GM10266 (cell line): ENCODE measurements at regions not wholly inside any gene's neighbourhood (a gene's known extent, or its start where the extent isn't known, plus 50 kb on each side); places are given as distances from the start of the nearest gene placed in this dataset.

Experiments
- DNase-seq: peaks from one replicate; pipeline ENCODE4 v3.0.0; 2012; ENCODE audit errors: extremely low spot score
- CTCF ChIP-seq: IDR thresholded peaks from 2 replicates; pipeline ENCODE4 v1.5.1; 2012; ENCODE audit warnings: mild to moderate bottlenecking, low read depth; ENCODE audit not compliant: control insufficient read depth, insufficient read depth; ENCODE audit errors: missing control alignments

GRCh38 chr5:8209500-8209899 is 340.6 kb downstream of the MTRR start:
- DNase-seq: no peak
- no peak for TF ChIP-seq CTCF

GRCh38 chr5:8213701-8214240 is 344.8 kb downstream of the MTRR start:
- no peak for DNase-seq
- no peak for TF ChIP-seq CTCF

- no peak for DNase-seq
- no peak for TF ChIP-seq CTCF
Measured at GRCh38 chr5:8216921-8217320, 348.0 kb downstream of the MTRR start.

GRCh38 chr5:8226148-8226547 is 357.2 kb downstream of the MTRR start:
- TF ChIP-seq CTCF: no peak
- DNase-seq: no peak

GRCh38 chr5:8227112-8227511 is 358.2 kb downstream of the MTRR start:
- TF ChIP-seq CTCF: no peak

GRCh38 chr5:8229551-8229950 is 360.6 kb downstream of the MTRR start:
- no peak for DNase-seq
- TF ChIP-seq CTCF: no peak

More at GRCh38 chr5:8227112-8227511, 358.2 kb downstream of the MTRR start:
- no peak for DNase-seq

- no peak for TF ChIP-seq CTCF
- DNase-seq: no peak
Measured at GRCh38 chr5:8230868-8231267, 361.9 kb downstream of the MTRR start.
